Upper lobe of left lung (tissue), 4 donors: ENCODE measurements at regions not wholly inside any gene's neighbourhood (a gene's known extent, or its start where the extent isn't known, plus 50 kb on each side); places are given as distances from the start of the nearest gene placed in this dataset.

Experiments used
- POLR2A ChIP-seq, 4 donors: fragments of 450-650 bp; IDR thresholded peaks; one replicate each; pipeline ENCODE4 v1.5.1; 2016 to 2017; ENCODE audit warnings: antibody characterized with exemption in 4 of 4, mild to moderate bottlenecking in 2 of 4
- TF ChIP-seq, protein P1 (sequence below), 6 experiments: fragments of 450-650 bp in 4 of 6; fragments of 200-600 bp in 2 of 6; sonication (generic) in 2 of 6; IDR thresholded peaks; one replicate each; pipeline ENCODE4 v1.5.1; 2016 to 2019; ENCODE audit warnings: antibody characterized with exemption in 6 of 6

DNA sequence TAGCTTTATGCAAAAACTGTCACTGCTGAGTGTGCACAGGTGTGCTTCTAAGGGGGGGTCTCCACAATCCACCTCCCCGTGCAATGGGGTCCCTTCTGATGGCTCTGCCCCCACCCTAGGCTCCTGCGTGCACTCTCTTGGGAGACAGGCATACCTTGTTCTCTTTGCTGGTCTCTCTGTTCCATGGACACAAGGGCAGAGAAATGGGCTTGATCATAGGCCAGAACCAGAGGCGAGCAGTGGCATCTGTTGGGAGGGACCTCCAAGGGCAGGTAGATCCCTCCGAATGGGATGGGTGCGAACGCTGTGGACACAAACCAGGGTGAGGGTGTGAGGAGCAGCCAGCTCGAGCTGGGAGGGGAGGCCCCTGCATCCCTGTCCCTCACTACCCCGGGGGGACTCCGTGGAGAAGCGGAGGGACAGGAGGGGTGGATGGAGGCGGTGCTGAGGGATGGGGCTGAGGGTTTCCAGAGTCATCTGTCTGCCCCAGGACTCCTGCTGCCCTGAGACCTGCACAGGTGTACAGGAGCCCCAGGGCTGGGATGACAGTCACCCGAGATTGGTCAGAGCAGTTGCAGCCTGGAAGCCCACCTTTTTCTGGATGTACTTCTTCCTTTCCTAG lies 175.0 kb downstream of the KLF13 start:
- TF ChIP-seq, protein P1, sequence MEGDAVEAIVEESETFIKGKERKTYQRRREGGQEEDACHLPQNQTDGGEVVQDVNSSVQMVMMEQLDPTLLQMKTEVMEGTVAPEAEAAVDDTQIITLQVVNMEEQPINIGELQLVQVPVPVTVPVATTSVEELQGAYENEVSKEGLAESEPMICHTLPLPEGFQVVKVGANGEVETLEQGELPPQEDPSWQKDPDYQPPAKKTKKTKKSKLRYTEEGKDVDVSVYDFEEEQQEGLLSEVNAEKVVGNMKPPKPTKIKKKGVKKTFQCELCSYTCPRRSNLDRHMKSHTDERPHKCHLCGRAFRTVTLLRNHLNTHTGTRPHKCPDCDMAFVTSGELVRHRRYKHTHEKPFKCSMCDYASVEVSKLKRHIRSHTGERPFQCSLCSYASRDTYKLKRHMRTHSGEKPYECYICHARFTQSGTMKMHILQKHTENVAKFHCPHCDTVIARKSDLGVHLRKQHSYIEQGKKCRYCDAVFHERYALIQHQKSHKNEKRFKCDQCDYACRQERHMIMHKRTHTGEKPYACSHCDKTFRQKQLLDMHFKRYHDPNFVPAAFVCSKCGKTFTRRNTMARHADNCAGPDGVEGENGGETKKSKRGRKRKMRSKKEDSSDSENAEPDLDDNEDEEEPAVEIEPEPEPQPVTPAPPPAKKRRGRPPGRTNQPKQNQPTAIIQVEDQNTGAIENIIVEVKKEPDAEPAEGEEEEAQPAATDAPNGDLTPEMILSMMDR (IDR thresholded peaks at IDR 0.05) = no peak
- TF ChIP-seq POLR2A (IDR thresholded peaks at IDR 0.05) = no peak
